DMS79 (cell line): ENCODE measurements at regions not wholly inside any gene's neighbourhood (a gene's known extent, or its start where the extent isn't known, plus 50 kb on each side); places are given as distances from the start of the nearest gene placed in this dataset.
"Not testable (repeated sequence)": the region's sequence is repeated elsewhere in the genome, so short reads cannot be mapped to it uniquely, and the experiment has no call there.

Experiments
- DNase-seq: peaks from one replicate; lab custom pipeline; 2025; lab: John Stamatoyannopoulos, UW

DNA sequence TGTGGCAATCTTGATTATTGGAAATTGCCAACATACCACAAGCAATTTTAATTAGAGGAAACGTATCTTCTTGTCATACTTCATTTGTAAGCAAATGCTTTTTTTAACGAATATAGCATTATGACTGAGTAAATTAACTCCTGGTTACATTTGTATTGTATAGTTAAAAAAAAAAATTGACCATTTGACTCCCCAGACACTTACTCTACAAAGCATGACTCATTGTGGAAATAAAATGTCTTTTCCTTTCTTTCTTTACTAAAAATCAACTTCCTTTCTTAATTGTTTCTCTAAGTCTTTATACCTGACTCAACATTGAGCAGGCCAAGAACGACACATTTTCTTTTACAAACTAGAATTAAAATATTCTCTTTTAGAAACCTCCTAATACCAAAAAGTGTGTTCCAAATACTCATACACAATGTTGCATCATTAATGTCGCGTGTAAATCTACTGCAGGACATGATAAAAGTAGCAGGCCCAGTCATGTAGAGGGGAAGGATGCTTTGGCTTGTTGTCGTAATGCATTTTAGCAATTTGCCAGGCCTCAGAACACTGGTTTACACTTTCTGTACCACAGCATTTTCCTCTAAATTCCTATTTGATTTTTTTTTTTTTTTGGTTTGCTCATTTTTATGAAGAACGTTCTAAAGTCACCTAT lies 349.6 kb upstream of the KCNH7 start:
- DNase-seq, result no peak

DNA sequence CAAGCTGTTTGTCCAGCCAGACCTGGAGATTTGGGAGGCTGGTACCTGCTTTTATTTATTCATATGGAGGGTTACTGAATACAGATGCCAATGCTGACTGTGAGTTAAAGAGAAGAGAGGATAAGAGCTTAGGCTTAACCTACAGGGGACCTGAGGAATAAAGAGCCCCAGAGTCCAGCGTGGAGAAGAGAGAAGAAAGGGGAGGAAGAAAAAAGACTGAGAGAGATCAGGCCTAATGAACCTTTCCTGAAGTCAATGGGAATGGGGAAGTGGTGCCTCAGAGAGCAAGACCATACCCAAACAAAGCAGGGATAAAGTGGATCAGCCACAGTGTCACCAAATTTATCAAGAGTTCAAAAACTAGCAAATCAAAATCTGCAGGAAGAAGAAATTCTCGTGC lies 348.6 kb upstream of the KCNH7 start:
- no peak for DNase-seq

DNA sequence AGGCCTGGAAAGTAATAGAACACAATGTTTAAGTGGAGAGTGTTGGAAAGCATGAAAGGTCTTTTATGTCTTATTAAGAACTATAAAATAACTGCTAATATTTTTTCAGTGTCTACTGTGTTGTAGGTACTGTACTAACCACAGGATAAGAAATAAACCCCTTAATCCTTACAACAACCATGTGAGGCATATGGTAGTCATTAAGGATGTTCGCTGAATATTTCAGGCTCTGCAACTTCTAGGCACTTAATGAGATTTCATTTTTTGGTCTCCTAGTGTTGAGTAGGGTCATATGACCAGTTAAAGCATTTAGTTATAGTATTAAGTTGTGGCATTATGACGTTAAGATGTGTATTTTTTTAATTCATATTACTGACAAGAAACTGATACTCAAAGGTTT lies 346.6 kb upstream of the KCNH7 start:
- no peak for DNase-seq

DNA sequence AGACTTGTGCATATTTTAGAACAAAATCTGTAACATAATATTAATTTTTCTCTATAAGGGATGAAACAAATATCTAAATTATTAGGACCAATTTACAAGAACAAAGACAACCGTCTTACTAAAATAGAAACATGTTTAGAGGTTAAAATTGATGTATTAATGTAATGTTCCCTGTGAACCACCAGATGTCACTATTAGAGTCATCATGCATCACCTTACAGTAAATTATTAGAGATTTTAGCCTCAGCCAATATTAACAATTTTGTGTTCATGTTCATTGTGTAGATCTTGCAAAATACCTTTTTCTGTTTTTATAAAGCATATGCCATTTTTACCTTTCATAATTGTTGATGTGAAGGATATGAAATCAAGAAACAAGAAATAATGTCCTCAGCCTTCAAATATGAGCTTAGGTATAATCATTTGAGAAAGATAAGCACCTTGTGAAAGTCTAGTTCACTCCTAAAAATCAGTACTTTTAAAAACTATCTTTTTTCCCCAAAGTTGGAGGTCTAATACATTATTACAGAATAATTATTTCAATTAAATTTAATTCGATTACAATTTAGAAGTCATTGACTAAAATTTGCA lies 344.3 kb upstream of the KCNH7 start:
- DNase-seq, result no peak

DNA sequence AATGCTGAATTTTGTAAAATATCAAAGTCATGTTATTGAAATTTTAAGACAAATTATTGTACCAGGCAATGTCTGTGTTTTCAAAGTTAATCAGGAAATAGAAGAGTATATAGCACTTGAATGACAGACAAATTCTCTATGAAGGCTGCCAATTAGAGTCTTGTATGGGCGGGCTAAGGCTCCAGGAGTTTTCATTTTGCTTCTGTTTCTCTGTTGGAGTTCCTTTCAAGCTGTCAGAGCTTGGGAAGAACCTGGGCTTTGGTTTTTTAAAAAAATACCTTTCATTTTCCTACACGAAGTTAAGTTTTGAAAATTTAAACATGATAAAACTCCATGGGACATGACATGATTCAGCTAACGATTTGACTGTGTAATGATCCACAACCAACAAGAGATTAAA lies 339.0 kb upstream of the KCNH7 start:
- no peak for DNase-seq

DNA sequence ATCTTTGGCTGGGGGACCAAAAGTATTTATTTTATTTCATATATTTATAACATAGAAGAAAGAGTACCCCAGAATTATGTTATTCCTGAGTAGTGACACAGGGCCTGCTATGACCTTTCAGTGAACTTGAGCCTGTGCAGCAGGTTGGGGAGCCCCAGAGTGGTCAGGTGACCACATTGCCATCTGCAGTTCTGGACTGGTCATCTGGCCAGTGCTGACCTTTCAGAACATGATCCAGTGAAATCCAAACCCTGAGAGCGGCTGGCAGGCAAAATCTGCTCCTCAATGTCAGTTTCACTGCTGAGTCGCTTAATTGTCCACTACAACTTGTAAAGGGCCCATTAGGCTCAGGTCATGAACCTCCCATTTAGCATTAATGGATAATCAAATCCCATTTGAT lies 336.7 kb upstream of the KCNH7 start:
- no peak for DNase-seq

DNA sequence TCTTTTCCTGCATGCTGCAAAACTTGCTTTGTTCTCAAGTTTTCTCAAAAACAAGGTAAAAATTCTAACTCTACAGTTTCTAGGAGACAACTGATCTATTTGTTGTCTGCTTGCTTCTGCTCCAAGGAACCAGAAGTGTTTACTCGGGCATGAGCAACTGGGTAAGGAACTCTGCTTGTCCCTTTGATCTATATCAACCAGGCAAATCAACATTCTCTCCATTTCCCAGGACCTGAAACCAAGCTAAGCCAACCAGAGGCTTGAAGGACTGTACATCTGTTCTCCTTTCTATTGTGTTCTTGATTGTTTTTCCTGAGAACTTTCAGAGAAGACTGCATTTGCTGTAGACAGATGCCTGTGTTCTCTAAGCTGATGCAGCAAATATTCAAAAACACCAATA lies 335.0 kb upstream of the KCNH7 start:
- DNase-seq, result no peak

DNA sequence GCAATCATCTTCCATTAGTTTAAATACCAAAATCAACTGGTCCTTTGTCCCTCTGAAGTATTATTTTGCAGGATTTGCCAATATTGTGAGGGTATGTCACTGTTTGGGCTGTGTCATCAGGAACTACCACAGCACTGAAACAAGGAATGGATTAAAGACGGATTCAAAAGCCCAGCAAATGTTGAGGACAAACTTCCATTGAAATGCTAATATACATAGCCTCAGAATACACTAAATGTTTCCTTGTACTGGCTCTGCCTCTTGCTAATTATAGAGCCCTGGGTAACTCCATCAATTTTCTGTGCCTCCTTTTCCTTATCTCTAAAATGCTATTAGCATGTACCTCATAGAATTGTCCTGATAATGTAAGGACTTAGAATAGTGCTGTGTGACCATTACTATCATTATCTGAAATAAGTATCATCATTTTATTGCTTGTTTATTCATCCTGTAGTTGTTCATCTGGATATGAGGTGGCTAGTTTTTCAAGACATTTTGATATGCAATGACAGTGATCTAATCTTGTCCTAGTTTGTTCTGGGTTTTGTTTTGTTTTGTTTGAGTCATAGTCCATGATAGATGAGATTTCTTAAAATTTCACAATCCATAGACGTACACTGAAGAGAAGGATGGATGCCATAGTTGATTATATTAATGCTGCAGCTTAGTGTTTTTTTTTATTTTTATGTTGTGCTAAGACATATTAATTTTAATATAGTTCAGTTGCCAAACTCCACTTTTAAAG lies 333.4 kb upstream of the KCNH7 start:
- DNase-seq, result no peak

DNA sequence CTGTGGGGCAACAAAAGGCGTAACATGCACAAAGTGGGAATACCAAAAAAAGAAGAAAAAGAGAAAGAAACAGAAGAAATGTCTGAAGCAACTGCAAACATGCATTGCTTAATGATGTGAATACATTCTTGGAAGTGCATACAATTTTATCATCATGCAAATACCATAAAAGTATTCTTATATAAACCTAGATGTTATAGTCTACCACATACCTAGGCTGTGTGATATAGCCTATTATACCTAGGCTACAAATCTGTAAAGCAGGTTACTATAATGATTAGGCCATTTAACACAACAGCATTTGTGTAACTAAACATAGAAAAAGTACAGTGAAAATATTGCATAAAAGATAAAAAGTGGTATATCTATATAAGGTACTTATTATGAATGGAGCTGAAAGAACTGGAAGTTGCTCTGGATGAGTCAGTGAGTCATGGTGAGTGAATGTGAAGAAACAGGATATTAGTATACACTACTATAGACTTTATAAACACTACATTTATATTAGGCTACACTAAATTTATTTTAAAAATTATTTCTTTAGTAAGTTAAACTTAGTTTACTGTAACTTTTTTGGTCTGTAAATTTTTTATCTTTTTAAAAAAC lies 319.4 kb upstream of the KCNH7 start:
- DNase-seq, result no peak

DNA sequence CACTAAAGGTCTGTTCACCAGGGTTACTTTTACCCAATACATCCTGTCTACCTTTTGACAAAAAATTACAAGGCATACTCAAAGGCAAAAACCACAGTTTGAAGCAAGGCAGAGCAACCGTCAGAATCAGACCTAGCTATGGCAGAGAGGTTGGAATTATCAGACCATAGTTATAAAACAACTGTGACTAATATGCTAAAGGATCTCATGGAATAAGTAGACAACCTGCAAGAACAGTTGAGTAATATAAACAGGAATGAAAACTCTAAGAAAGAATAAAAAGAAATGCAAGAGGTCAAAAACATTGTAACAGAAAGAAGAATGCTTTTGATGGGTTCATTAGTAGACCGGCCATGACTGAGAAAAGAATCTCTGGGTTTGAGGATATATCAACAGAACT lies 318.8 kb upstream of the KCNH7 start:
- no peak for DNase-seq

DNA sequence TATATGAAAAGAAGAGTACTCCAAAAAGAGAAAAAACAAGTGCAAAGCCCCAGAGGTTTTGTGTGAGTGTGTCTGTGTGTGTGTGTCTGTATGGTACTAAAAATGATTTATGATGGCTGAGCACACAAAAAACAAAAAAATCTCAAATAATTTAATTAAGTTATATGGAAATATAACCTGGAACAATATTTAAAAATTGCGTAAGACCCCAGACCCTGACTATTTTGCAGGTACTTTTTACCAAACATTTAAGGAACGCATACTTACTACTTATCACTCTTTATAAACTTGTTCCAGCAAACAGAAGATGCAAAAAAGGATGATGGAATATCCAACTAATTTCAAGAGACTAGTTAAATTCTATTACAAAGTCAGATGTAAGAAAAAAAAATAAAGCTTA lies 317.4 kb upstream of the KCNH7 start:
- no peak for DNase-seq

DNA sequence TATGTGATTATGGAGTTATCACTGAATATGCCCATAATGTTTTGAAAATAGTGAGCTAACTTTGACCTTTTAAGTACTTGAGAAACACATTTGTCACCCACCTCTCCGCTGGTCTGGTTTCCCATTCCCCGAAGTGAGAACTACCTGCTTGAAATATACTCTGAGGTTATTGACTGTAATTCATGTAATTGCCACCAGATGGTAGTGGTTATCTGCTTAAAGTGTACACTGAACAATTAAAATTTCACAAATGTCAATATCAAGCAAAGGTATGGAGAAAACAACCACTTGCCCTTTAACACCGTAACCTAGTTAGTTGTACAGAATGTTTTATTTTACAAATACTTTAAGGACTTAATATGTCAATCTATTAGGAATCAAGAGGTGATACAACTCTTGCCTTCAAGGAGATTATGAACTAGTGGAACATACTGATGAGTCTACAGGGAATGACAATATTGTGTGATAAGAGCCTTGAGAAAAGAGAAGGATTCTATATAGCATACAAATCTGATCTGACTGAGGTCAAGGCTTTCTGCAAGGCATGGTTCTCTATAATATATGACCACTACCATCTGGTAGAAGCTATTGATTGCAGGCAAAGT lies 316.8 kb upstream of the KCNH7 start:
- DNase-seq, result peak; percentile 5

DNA sequence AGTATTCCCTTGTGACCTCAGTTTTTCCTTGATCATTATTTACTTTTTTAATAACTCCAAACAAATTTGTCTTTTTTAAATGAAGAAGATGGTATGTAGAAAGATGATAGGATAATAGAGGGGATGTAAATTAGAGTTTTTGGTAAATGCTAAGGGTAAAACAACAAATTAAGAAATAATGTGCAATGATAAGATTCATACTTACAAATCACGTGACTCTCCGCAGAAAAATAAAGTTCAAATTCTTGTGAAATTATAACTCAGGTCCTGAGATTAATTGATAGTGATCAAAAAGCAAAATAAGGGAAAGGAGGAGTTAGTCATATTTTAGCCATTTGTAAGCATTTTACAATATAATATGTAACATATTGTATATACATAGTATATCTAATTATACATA lies 304.1 kb upstream of the KCNH7 start:
- no peak for DNase-seq

DNA sequence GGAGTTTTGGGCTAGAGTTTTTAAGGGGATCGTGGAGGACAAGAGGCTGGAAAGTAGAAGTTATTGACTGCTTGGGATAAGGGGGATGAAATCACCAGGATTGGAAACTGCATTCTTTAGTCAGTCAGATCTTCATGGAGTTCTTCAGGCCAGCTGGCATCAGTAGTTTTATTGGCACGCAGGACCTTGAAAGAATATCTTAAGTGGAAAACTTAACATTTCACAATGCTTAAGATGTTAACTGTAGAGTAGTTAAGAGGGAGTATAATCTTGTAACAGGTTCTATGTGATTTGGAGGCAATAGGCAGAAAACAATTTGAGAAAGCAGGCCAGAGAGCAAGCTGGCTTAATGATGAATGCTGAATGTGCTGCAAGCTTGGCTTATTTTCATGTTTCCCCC lies 300.4 kb upstream of the KCNH7 start:
- no peak for DNase-seq

DNA sequence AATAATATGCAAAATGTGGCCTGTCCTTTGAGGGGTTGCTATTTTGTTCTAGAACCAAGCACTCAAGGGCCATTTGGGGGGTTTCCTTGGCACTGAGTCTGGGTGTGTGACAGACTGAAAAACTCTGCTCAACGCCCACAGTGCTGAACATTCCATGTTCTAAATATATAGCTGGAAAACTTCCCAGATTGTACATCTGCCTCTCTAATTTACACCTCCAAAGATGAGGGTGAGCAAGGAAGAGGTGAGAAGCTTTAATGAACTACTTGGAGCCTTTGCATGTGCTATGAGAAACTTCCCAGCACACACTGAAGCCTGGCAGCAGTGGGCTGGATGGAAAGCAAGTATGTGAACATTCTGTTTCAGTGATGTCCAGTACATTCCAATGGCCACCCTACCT lies 296.7 kb upstream of the KCNH7 start:
- no peak for DNase-seq

DNA sequence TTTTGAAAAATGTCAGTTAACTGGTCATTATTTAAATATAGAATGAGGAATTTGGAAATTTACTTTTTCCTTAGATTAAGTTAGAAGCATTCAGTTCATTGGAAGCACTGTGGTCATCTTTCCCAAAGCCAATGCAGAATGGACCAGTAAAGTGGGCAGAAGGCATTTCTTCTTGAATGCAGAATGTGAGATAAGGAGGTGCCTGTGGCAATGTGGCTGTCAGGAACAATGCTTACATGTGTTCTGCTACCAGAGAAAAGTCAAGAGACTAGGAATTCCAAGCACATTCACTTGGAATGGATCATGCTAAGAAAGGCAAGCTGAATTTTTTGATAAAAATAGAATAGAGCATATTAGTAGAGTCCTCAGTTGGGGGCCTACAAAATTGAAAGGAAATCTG lies 295.0 kb upstream of the KCNH7 start:
- DNase-seq, result no peak

DNA sequence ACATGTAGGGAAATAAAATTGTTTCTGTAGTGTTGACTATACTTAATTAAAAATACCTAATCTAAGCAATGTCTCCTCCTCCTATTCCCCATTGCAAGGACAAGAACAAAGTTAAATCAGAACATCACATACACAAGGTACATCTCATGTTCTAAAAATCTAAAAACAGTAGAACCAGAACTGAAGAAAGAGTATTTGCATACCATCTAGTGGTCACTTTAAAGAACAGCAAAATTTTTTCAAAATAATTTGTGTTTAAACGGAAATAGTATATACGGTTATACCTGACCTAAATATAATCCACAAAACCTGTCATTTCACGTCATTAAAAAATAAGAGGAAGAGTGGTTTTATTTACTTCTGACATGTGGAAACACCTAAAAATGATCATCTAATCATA lies 294.3 kb upstream of the KCNH7 start:
- no peak for DNase-seq

DNA sequence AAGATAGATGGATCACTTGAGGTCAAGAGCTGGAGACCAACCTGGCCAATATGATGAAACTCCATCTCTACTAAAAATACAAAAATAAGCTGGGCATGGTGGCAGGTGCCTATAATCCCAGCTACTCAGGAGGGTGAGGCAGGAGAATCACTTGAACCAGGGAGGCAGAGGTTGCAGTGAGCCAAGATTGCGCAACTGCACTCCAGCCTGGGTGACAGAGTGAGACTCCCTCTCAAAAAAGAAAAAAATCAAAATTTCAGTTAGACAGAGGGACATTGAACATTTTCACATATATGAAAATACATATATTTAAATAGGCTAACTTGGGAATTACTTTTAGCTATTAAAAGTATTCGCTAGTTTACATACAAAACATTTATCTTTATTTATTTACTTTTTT lies 293.6 kb upstream of the KCNH7 start:
- not testable (repeated sequence) for DNase-seq

DNA sequence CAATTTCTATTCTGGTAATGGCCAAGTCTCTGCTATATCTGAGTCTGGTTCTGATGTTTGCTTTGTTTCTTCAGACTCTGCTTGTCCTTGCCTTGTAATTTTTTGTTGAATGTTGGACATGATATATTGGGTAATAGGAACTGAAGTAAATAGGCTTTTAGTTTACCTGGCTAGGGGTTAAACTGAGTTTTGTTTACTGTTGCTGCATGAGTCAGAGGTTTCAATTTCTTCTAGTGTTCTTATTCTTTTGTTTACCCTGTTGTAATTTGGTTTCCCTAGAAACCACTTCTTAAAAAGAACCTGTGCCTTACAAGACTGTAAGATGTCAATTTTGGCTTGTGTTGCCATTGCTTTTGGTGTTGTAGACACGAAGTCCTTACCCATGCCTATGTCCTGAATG lies 285.0 kb upstream of the KCNH7 start:
- no peak for DNase-seq

DNA sequence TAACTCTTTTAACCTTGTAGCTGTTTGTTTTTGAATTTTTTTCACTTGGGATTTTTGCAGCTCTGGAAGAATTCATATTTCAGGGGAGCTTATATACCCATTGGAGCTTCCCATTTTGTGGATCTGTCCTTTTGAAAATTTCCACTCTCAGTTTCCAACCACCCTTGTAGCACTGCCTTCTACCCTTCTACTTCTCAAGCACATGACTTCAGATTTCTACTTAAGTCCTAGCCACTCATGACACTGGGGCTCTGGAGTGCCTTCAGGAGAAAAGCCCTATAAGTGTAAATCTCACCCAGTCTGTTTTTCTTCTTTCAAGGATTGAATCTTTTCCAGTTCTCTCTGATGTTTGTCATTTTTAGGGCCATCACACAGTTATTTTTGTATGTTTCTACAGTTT lies 283.7 kb upstream of the KCNH7 start:
- DNase-seq, result no peak

DNA sequence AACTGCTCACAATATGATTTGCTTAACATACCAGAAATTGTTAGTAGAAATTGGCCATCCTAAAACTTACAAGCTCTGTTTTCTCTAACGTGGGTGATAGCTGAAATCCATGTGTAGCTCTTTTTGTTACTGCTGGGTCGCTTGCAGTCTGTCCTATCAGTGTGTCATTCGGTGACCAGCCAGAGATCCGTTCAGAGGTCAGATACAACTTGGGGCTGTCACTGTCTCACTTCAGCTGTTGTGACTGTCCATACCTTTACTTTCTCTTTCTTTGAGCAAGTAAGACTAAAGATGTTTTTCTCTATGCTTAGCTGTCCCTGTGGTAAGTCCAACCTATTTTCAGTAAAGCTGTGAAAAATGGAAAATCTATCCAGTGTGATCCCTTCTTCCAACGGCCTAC lies 282.9 kb upstream of the KCNH7 start:
- no peak for DNase-seq

DNA sequence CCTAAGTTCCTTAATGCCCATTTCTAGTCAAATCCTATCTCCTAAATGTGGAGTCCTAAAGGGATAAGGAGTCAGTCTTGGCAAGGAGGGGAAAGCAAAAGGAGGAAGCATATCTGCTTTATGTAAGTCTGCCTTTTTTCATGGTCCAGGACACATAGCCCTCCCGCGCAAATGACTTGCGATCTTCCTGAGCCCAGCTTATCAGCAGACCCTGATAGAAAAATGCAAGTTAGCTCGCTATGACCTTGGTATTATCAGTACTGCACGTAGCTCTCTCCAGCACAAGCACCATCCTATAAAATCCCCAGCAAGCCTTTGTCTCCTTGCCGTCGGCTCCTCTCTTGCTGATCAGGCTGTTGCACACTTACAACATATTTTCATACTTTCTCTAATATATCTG lies 281.4 kb upstream of the KCNH7 start:
- no peak for DNase-seq

DNA sequence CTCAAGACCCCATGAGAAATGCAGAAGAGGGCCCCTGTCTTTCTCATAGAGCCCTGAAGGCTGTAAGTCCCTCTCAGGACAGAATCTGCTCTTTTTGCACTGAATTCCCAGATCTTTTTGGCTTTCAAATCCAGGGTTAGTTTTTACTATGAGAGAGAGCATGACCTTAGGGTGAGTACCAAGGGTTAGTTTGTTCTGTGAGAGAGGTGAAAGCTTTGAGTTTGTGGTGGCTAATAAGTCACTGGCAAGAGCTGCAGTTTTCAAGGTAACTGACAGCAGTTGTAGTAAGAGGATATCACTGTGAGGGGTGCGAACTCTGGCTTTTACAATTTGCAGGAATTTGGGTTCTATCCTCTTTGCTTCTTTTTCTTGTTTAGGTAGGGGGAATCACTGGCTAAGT lies 248.4 kb upstream of the KCNH7 start:
- no peak for DNase-seq
